HG03108 (cell line): ENCODE measurements at regions not wholly inside any gene's neighbourhood (a gene's known extent, or its start where the extent isn't known, plus 50 kb on each side); places are given as distances from the start of the nearest gene placed in this dataset.

Experiments used
- ATAC-seq: cut with Tn5 transposase; IDR thresholded peaks from one replicate; pipeline ENCODE4 v1.9.1; 2021; ENCODE audit warnings: moderate library complexity; ENCODE audit not compliant: unreplicated experiment

DNA sequence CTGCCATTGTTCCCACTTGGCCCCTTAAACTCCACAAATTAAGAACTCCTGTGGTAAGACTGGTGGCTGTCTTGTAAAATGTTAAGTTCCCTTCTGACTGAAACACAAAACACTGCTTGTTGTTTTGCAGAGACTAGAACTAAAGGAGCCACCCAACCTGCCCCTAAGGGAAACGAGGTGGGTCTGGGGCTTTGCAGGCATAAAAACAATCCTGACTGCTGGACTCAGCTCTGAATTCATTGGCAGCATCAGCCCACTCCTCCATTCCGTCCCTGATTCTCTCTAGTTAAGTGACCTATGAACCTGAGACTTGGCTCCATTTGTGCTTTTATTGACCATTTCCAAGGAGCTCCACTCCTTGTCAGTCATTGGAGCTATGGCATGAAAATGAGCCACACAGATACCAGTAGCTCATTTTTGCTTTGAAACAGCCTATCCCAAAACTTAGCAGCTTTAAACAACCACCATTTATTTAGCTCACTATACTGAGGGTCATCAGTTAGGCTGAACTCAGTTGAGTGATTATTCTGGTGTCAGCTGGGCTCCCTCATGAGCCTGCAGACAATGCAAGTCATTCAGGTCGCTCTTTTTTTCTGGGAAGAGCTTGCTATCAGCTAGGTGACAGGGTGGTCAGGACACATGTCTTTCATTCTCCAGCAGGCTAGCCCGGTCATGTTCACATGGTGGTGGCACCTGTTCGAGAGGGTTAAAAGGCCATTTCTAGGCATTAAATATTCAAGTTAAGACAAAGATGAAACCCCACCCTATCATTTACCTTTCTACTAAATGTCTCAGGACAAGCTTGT, 175.1 kb upstream of the CTNNB1 start:
- ATAC-seq, result no peak

DNA sequence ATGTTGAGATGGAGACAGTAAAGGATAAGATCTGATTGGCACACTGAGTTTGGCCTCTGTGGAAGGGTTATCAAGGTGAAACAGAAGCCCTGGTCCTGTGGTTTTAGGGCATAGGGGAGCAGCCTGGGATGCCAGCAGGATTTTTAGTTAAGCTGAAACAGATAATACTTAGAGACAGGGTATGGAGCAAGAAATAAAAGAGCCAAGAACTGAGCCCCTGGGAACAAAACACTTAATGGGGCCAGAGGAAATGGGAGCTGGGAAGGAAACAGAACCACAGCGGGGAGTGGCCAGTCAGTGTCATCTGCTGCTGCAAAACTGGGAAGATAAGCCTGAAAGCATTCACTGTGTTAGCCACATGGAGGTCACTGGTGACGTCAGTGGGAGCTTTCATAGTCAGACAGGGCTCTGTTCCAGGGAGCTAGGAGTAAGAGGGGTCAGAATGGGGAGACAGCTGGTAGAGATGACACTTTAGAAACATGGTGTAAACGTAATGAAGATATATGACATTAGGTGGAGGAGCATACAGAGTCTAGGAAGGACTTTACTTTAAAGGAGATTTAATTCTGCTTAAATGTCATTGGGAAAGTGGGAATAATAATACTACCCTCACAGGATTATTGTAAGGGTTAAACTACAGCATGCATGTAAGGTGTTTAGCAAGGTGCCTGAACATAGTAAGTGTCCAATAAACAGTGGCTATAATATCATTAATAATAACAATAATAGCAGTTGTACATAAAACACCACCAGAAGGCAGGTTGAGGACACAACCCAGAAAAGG, 172.7 kb upstream of the CTNNB1 start:
- ATAC-seq, result no peak

DNA sequence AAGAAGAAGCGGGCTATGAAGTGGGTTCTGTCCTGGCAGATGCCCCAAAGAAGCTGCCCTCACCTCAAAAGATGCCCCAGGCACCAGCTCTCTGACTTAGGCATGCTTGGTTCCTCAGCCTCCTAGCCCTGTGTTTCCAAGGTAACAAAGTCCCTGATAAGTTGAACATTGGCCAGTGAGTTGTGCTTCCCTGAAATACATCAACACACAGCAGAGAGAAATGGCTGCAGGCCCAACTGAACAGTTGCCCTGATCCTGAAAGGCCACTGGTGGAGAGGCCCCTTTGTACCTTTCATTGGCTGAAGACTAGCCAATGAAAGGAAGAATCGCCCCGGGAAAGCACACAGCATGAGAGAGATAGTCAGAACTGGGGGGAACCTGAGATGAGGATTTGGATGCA, 169.9 kb upstream of the CTNNB1 start:
- no peak for ATAC-seq

DNA sequence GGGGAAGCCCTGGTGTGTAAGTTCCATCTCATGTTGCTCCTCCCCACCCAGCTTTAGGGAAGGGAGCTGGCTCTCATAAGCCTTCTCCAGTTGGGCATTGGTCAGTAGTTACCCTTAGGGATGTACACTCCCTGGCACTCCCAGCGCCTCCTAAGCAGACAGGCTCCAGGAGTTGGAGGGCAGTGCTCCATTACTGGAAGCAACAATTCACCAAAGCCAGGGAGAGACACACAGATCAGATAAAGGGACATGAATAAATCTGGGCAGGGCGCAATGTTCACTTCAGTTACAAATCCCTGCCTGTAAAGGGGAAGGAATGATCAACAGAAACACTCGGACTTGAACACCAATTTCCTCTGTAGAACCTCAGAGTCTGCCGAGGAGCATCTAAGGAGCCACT, 169.1 kb upstream of the CTNNB1 start:
- no peak for ATAC-seq

DNA sequence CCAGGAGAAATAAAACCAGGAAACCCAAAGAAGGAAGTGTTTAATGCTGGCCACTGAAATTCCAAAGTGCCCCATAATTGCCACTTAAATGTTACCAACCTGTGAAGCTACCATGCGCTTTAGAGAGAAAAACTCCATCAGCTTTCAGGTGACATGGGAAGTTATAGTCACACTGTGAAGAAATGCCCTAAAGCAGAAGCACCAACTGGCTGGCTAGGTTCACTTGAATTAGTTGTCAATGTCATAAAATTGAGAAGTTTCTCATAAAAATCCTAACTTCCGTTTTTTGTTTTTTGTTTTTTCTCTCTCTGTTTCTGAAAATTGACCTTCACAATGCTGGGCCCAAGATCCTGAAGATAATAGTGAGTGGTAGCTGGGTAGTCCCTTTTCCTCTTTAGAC, 167.9 kb upstream of the CTNNB1 start:
- ATAC-seq, result no peak

DNA sequence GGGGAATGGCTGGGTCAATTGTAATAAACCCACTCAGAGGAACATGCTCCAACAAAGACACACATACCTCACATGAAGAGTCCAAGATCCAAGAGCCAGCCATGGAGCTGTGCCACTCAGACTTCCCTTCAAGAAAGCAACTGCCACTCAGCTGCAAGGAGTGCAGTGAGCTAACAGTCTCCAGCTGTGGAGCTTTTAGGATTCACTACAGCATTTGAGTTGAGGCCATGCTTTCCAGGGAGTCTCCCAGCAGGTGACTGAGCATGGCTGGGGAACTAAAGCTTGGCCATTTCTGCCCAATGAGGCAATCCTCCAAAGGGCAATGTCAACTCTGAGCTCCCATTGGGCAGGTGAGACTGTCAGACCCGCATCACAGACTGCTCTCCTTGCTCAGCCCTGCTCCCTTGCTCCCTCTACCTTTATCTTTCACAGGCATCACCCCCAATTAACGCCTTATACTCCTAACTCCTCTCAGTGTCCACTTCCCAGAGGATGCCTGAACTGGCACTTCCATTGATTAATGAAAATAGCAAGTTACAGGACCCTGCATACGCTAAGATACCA, 165.3 kb upstream of the CTNNB1 start:
- no peak for ATAC-seq

DNA sequence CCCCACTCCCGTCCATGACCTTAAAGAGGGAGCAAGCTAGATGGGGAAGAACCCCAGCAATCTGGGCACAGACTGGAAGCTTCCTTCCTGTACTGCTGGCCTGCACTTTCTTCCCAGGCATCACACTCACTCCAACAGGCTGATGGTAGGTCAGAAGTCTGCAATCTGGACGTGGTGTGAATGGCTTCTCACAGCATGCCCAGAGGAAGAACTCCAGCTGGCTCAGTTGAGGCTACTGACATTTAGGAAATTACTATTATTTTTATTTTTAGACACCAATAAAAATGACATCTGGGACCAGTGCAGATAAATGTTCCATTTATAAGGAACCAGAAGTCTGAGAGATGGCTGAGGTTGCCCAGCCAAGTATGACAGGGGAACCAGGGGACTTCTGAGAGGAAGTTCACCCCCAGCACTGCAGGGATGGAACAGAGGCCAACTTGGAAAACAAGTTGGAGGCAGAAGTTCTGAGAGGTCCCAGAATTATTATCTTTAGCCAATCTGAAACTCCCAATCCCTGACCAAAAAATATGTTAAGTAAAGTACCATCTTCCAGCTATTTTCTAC, 163.8 kb upstream of the CTNNB1 start:
- ATAC-seq, result no peak

DNA sequence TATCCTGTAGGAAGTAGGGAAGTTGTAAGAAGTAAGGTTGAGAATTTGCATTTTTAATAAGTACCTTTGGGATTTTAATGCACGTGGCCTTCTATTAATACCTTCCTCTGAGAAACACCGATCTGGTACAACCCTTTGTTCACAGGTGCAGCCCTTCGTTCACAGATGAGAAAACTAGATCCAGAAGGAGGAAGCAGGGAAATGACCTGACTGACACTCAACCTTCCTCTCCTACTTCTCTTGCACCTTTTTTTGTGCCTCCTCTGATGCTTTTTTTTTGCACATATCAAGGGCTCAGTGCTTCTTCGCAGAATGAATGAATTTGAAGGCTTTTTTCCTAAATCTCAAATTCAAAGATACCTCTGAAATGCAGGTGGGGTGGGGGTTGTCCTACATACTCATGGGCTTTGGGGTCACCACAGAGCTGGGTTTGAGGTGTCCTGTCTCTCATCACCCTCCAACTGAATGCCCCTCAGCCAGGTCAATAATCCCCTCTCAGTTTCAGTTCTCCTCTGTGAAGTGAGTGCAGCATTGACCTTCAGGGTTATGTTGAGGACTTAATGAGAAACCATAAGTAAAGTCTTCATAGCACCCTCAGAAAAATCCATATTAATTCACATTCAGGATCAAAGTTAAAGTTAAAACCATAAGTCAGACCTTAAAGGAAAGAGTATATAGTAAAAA, 161.5 kb upstream of the CTNNB1 start:
- no peak for ATAC-seq

DNA sequence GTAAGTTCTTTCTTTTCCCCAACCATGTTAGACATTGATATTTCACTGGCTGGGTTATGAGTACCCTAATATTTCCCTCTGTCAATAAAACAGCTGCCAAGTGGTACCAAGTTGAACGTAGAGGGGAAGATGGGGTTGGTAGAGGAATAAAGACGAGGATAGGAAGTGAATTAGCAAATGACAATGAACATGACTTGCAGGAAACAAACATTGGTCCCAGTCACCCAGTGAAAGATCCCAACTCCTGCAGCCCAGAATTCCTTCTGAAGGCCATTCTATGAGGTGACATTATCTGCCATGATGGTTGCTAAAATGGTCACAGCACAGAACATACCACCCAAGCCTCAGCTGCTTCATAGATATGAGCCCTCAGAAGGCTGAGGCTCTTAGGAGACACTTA, 159.0 kb upstream of the CTNNB1 start:
- ATAC-seq, result no peak

DNA sequence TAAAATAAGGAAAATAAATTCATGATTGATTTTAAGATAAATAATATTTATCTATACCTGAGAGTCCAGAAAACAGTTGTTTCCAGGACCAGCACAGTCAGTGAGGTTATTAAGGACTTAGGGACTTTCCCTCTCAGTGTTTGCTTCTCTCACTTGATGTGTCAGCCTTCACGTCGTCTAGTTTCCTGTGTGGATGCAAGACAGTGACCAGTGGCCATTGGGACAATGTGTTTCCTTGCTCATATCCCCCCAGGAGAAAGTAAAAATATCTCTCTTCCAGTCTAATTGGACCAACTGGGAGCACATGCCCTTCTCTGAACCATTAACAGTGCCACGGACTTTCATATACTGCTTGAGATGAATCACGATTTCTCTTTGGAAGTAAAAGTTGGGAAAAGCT, 157.8 kb upstream of the CTNNB1 start:
- ATAC-seq, result no peak

DNA sequence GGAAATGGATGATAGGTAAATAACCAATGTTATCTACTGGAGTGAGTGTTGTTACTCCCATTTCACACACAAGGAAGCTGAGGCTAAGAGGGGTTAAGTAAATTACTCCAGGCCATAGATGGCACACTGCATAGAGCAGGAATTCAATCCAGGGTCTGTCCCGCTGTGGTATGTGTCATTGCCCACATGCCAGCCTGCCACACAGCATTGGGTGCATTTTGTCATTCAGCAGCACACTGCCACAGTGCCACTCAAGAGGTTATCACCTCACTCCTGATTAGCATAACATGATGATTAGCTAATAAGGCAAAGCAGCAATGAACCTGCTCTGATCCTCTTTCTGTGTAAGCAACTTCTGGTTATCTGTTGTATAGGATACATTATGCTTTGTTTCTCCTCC, 157.4 kb upstream of the CTNNB1 start:
- no peak for ATAC-seq

DNA sequence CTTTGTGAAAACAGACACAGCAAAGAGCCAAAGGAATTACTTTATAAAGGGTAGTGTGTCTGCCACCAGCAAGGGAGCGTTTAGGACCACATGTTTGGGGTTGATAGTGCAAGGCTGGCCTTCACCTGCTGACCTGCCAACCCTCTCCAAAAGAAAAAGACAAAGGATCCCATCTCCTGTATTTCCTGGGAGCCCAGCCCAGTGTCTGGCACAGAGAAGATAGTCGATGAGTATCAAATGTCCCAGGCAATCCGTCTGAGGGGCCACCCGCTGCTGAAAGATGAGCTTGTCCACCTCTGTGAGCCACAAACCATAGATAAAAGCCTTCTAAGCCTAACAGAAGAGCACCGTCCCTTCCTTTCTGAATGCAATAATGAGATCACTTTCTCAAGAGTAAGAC, 154.8 kb upstream of the CTNNB1 start:
- no peak for ATAC-seq

DNA sequence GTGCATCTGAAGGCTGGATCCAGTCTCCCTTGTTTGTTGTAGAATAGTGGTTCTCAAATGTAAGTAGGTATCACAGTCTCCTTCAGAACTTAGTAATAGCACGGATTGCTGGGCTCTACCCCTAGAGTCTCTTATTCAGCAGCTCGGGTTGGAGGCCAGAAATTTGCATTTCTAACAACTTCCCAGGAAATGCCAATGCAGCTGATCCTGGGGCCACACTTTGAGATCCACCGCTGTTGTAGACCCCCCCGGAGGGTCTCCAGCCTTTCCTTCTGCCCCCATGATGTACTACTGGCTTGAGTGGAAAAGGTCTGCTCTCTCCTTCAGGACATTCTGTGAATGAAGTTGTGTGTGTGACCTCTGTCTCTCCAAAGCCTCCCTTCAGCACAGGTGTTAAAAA, 153.8 kb upstream of the CTNNB1 start:
- no peak for ATAC-seq

DNA sequence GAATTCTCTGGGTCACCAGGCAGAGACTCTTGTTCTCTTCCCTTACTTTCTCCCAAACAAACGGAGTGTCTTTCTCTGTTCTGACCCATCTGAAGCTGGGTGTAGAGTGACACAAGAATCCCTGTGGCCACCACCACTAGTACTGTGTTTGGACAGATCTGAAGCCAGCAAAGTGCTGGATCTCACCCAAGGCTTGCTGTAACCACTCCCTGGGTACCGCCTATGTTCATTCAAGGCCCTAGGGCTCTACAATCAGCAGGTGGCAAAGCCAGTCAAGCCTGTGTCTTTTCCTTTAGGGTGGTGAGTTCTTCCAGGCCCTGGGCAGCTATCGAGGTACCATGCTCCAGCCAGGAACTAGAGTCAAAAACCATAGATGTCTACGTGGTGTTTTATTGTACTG, 149.2 kb upstream of the CTNNB1 start:
- ATAC-seq, result no peak

DNA sequence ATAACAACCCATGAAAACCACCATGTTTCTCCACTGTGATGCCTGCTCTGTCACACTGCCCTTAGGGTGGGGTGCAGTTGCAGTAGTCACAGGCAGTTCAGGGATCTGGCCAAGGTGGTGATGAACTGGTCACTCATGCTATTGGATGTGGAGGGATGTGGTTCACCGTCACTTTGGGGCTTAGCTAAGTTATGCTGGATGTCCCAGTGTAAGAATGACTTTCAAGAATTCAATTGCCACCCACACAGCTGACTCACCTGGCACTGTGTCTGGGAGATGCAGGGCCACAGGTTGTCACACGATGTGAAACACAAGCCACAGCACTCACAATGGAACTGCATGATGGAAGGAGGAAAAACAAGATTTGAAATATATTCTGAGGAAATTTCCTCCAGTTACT, 146.1 kb upstream of the CTNNB1 start:
- no peak for ATAC-seq

DNA sequence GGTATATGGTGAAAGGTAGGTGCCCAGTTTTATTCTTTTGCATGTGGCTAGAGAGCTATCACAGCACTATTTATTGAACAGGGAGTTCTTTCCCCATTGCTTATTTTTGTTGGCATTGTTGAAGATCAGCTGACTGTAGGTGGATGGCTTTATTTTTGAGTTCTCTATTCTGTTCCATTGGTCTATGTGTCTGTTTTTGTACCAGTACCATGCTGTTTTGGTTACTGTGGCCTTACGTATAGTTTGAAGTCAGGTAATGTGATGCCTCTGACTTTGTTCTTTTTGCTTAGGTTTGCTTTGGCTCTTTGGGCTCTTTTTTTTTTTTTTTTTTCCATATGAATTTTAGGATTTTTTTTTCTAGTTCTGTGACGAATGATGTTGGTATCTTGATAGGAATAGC, 139.2 kb upstream of the CTNNB1 start:
- no peak for ATAC-seq

DNA sequence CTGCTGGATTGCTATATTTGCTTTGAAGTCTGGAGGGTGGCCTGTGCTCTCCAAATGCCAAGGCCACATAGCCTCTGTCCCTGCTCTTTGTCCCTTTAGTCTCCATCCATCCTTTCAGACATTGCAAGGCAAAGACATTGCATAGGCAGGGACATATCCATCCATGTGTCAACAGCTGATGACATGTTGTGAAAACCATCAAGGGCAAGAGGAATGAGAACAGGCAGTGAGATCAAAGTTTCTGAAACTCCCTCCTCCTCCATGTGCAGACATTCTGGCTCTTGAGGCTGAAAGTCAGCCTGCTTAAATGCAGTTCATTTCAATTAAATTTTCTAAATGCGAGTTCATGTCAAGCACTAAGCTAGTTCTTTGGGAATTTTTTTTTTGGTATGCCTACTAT, 135.2 kb upstream of the CTNNB1 start:
- ATAC-seq, result no peak

DNA sequence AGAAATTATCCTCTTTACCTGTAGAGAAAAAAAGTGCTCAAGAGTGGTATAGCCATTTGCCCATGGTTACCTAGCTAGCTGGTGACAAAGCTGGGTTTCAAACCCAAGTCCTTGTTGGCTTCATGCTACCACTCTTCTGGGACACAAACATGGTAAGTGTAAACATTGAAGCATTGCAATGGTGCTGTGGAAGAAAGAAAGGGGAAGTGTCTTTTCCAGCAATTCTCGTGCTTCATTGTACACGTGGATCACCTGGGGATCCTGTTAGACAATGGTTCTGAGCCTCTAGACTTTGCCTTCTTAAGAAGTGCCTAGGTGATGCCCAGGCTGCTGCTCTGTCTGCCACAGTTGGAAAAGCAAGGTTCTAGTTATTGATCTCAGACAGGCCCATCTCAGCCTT, 134.8 kb upstream of the CTNNB1 start:
- ATAC-seq, result no peak

DNA sequence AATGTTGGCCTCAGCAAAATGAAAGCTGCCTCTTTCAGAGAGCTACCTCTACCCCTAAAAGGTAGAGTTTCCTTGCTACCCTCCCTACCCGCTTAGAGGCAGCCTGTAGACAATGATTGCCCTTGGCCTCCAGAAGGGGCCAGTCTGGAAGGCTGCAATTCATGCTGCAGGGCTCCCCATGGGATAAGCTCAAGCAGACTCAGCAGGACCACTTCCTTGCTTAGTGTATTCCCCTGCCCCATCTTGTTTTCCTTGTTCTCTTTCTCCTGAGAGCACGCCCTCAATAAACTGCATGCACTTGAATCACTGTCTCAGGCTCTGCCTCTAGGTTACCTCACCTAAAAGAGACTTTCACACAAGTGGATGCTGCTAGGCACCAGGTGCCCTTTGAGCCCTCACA, 134.0 kb upstream of the CTNNB1 start:
- no peak for ATAC-seq

DNA sequence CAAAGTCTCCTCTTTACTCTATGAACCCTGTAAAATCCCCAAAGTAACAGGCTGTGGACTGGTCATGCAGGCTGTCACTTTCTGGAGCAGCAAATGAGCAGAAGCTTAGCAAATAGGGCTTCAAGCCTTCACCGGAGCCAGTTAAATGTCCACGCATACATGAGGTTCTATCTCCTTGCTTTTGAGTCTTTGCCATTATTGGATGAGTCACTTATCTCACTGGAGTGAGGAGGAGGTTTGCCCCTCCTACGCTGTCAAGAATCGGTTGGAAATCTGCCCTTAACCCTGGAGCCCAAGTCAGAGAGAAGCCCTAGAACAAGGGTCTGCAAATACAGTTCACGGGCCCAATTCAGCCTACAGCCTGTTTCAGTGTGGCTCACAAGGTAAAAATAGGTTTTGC, 126.1 kb upstream of the CTNNB1 start:
- ATAC-seq, result no peak

DNA sequence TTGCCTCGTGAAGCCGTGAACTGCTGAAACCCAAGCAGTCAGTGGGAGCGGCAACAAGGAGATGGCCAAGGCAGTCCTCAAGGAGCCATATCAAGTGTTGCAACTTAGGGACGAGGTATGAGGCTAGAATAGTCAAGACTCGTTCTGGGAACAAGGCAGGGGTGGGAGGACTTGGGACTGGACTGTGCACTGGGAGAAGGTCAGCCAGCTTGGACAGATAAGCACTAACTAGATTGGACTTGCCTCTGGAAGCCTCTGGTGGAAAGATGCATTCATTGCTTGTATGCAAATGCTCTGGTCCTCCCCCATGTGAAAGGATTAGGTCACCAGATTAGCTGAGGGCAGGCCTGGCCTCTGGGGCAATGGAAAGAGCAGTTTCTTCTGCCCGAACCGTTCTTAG, 123.3 kb upstream of the CTNNB1 start:
- ATAC-seq, result no peak
